IMR-90 (cell line): ENCODE measurements at regions not wholly inside any gene's neighbourhood (a gene's known extent, or its start where the extent isn't known, plus 50 kb on each side); places are given as distances from the start of the nearest gene placed in this dataset.

Experiments
- ATAC-seq: fragments of 200-7000 bp; cut with Tn5 transposase; 2 replicates; pipeline ENCODE4 v1.9.1; 2020; ENCODE audit warnings: low read depth, mild to moderate bottlenecking, moderate library complexity
- BruUV-seq: library from RNA; stranded (reverse); fragments of 400-500 nt; replicated peaks from 2 replicates; lab custom pipeline; 2021; lab: Mats Ljungman, UMichigan
- CTCF ChIA-PET: fragments of 300-600 bp; formaldehyde crosslinking; extraction: SDS; loops from one replicate; lab custom pipeline; 2021; ENCODE audit warnings: antibody characterized with exemption; lab: Yijun Ruan, JAX
- POLR2A ChIA-PET: fragments of 300-600 bp; sonication (Branson Sonifier 250); formaldehyde crosslinking; loops from one replicate; lab custom pipeline; 2022; ENCODE audit warnings: antibody characterized with exemption; ENCODE audit not compliant: unreplicated experiment; lab: Charles Lee
- DNase-seq: peaks from one replicate; pipeline ENCODE4 v3.0.0; 2013
- H2AFZ ChIP-seq: replicated peaks from 2 replicates; pipeline ENCODE3; 2013; ENCODE audit warnings: low read length, mild to moderate bottlenecking; ENCODE audit not compliant: poor library complexity
- H2AK5ac ChIP-seq: 2 replicates; pipeline ENCODE4 v1.6.1; 2013; ENCODE audit warnings: low read depth, low read length, inconsistent platforms
- H2AK9ac ChIP-seq: replicated peaks from 2 replicates; pipeline ENCODE3; 2013; ENCODE audit warnings: mild to moderate bottlenecking, low read depth, low read length, moderate library complexity; ENCODE audit not compliant: poor library complexity
- H2BK120ac ChIP-seq: 2 replicates; pipeline ENCODE4 v1.6.1; 2013; ENCODE audit warnings: low read depth, low read length, inconsistent platforms
- H2BK15ac ChIP-seq: 3 replicates; pipeline ENCODE4 v1.6.1; 2013; ENCODE audit warnings: low read depth, low read length, inconsistent platforms
- H2BK20ac ChIP-seq: 2 replicates; pipeline ENCODE4 v1.6.1; 2013; ENCODE audit warnings: low read depth, mild to moderate bottlenecking, inconsistent platforms, low read length, moderate library complexity
- H2BK5ac ChIP-seq: 2 replicates; pipeline ENCODE4 v1.6.1; 2013; ENCODE audit warnings: mild to moderate bottlenecking, low read depth, low read length, inconsistent platforms; ENCODE audit not compliant: poor library complexity, severe bottlenecking
- H3K14ac ChIP-seq: replicated peaks from 2 replicates; pipeline ENCODE4 v1.6.1; 2013; ENCODE audit warnings: low read depth, low read length, inconsistent platforms
- H3K18ac ChIP-seq: 2 replicates; pipeline ENCODE4 v1.6.1; 2013; ENCODE audit warnings: low read depth, low read length, control low read depth
- H3K23ac ChIP-seq: 2 replicates; pipeline ENCODE4 v1.6.1; 2013; ENCODE audit warnings: low read depth, low read length, inconsistent platforms
- H3K27ac ChIP-seq: 2 replicates; pipeline ENCODE4 v1.5.1; 2013; ENCODE audit warnings: mild to moderate bottlenecking, control low read depth, low read length; ENCODE audit not compliant: insufficient read depth
- H3K27me3 ChIP-seq: 2 replicates; pipeline ENCODE4 v1.6.1; 2013; ENCODE audit warnings: low read length; ENCODE audit not compliant: control insufficient read depth, insufficient read depth
- H3K36me3 ChIP-seq: 2 replicates; pipeline ENCODE4 v1.6.1; 2013; ENCODE audit warnings: low read length, mixed read lengths; ENCODE audit not compliant: control insufficient read depth, insufficient read depth
- H3K4ac ChIP-seq: 2 replicates; pipeline ENCODE4 v1.6.1; 2013; ENCODE audit warnings: low read depth, low read length, inconsistent platforms
- H3K4me1 ChIP-seq: 2 replicates; pipeline ENCODE4 v1.6.1; 2013; ENCODE audit warnings: low read length, mixed read lengths; ENCODE audit not compliant: control insufficient read depth, insufficient read depth
- H3K4me2 ChIP-seq: 2 replicates; pipeline ENCODE4 v1.6.1; 2013; ENCODE audit warnings: low read depth, mild to moderate bottlenecking, control low read depth, low read length, moderate library complexity
- H3K4me3 ChIP-seq: 2 replicates; pipeline ENCODE4 v1.5.1; 2013; ENCODE audit warnings: low read depth, mild to moderate bottlenecking, control low read depth, low read length, moderate library complexity; ENCODE audit not compliant: insufficient read depth
- H3K56ac ChIP-seq: 2 replicates; pipeline ENCODE4 v1.6.1; 2013; ENCODE audit warnings: low read length, inconsistent platforms; ENCODE audit not compliant: insufficient read depth; ENCODE audit errors: extremely low read depth
- H3K79me1 ChIP-seq, 2 experiments: 2 replicates each; pipeline ENCODE4 v1.6.1; 2013; ENCODE audit warnings: low read length in 2 of 2, inconsistent platforms in 1 of 2, low read depth in 1 of 2
- H3K9ac ChIP-seq: 2 replicates; pipeline ENCODE4 v1.6.1; 2013; ENCODE audit warnings: low read depth, low read length, control low read depth
- H3K9me1 ChIP-seq: 2 replicates; pipeline ENCODE4 v1.6.1; 2013; ENCODE audit warnings: low read length, inconsistent platforms; ENCODE audit not compliant: insufficient read depth
- H3K9me3 ChIP-seq: 2 replicates; pipeline ENCODE4 v1.6.1; 2013; ENCODE audit warnings: low read length; ENCODE audit not compliant: control insufficient read depth, insufficient read depth
- H4K20me1 ChIP-seq: 2 replicates; pipeline ENCODE4 v1.6.1; 2013; ENCODE audit warnings: low read length, inconsistent platforms; ENCODE audit not compliant: insufficient read depth
- H4K5ac ChIP-seq: 2 replicates; pipeline ENCODE4 v1.6.1; 2013; ENCODE audit warnings: mild to moderate bottlenecking, low read depth, low read length, control low read depth
- H4K8ac ChIP-seq, 2 experiments: 2 replicates each; pipeline ENCODE4 v1.6.1; 2013; ENCODE audit warnings: low read depth in 2 of 2, low read length in 2 of 2, control low read depth in 1 of 2, inconsistent platforms in 1 of 2
- H4K91ac ChIP-seq: 2 replicates; pipeline ENCODE4 v1.6.1; 2013; ENCODE audit warnings: low read depth, low read length, inconsistent platforms; ENCODE audit not compliant: insufficient read depth
- BHLHE40 ChIP-seq: fragments of 150-350 bp; IDR thresholded peaks from 2 replicates; pipeline ENCODE4 v1.6.1; 2016; ENCODE audit warnings: mild to moderate bottlenecking, low read depth, low read length
- CHD1 ChIP-seq: IDR thresholded peaks from 2 replicates; pipeline ENCODE4 v1.6.1; 2012; ENCODE audit warnings: low read depth, low read length, improper control_type of control experiment
- CTCF ChIP-seq: conservative IDR thresholded peaks from 2 replicates; pipeline ENCODE4 v1.5.1; 2012; ENCODE audit warnings: mild to moderate bottlenecking, low read depth, low read length, improper control_type of control experiment
- FOS ChIP-seq: fragments of 150-350 bp; IDR thresholded peaks from 2 replicates; pipeline ENCODE4 v1.6.1; 2016; ENCODE audit warnings: low read depth, low read length
- MAZ ChIP-seq: IDR thresholded peaks from 2 replicates; pipeline ENCODE4 v1.6.1; 2012; ENCODE audit warnings: low read depth, mild to moderate bottlenecking, low read length, improper control_type of control experiment, moderate library complexity, borderline replicate concordance
- MXI1 ChIP-seq: IDR thresholded peaks from 2 replicates; pipeline ENCODE4 v1.6.1; 2012; ENCODE audit warnings: low read depth, mild to moderate bottlenecking, low read length, moderate library complexity, borderline replicate concordance
- NFE2L2 ChIP-seq: fragments of 150-350 bp; IDR thresholded peaks from 2 replicates; pipeline ENCODE4 v1.6.1; 2016; ENCODE audit warnings: low read depth, mild to moderate bottlenecking, low read length
- POLR2A ChIP-seq: IDR thresholded peaks from 2 replicates; pipeline ENCODE4 v1.6.1; 2012; ENCODE audit warnings: mild to moderate bottlenecking, low read depth, low read length
- RCOR1 ChIP-seq: IDR thresholded peaks from 2 replicates; pipeline ENCODE4 v1.6.1; 2012; ENCODE audit warnings: mild to moderate bottlenecking, low read length, improper control_type of control experiment; ENCODE audit not compliant: insufficient replicate concordance
- RFX5 ChIP-seq: IDR thresholded peaks from 2 replicates; pipeline ENCODE4 v1.8.0; 2012; ENCODE audit warnings: low read depth, mild to moderate bottlenecking, low read length, moderate library complexity
- SMC3 ChIP-seq: fragments of 150-350 bp; IDR thresholded peaks from 2 replicates; pipeline ENCODE4 v1.6.1; 2016; ENCODE audit warnings: low read depth, mild to moderate bottlenecking, antibody characterized with exemption, low read length, moderate library complexity
- WGBS, 2 experiments: methylation state at CpG; one replicate each; pipeline versions ENCODE4 v1.1.5 to v1.1.7; 2013; ENCODE audit warnings: missing lambda C conversion rate in 2 of 2; ENCODE audit not compliant: insufficient read length in 1 of 2; ENCODE audit errors: extremely low coverage in 2 of 2; 5-methylcytosine and 5-hydroxymethylcytosine counted together
- dilution Hi-C: fragments of 300-500 bp; cut with HindIII; formaldehyde crosslinking; loops from one replicate; pipeline ENCODE4 v1.14.3; 2018; ENCODE audit warnings: low sequenced_read_pairs; ENCODE audit not compliant: unreplicated experiment
- in situ Hi-C: fragments of 300-500 bp; cut with MboI; formaldehyde crosslinking; loops from 3 replicates; pipeline ENCODE4 v1.14.3; 2019; ENCODE audit warnings: low sequenced_read_pairs, inconsistent platforms, mixed read lengths
- intact Hi-C: fragments of 100-400 bp; cut with micrococcal nuclease; formaldehyde crosslinking; loops from 2 replicates; pipeline ENCODE4 v1.10.0; 2022
- TF ChIP-seq, protein P1 (sequence below): fragments of 150-350 bp; IDR thresholded peaks from 2 replicates; pipeline ENCODE4 v1.6.1; 2016; ENCODE audit warnings: low read depth, mild to moderate bottlenecking, low read length, moderate library complexity, borderline replicate concordance
- TF ChIP-seq, protein P2 (sequence below): fragments of 150-350 bp; IDR thresholded peaks from 2 replicates; pipeline ENCODE4 v1.6.1; 2017; ENCODE audit warnings: mild to moderate bottlenecking, antibody characterized with exemption, low read length, low read depth

- H3K36me3 ChIP-seq, result no peaks in the 10 kb centered on the region
- in situ Hi-C loops (no loop called here), intact Hi-C loops (no loop called here), dilution Hi-C loops (no loop called here)
- H2AFZ ChIP-seq, result no peak overlapping the region
- H3K9me1 ChIP-seq, result no peaks in the 10 kb centered on the region
- H3K27me3 ChIP-seq, result no peaks in the 10 kb centered on the region
- H4K8ac ChIP-seq, result no peak overlapping the region
- ATAC-seq (no peak), DNase-seq (no peak)
- H2BK20ac ChIP-seq, result no peak overlapping the region
- H3K56ac ChIP-seq, result no peak overlapping the region
- no peaks in the 10 kb centered on the region for H4K20me1 ChIP-seq
- H3K4me2 ChIP-seq, result no peak overlapping the region
- H2AK9ac ChIP-seq, result no peak overlapping the region
- CTCF ChIA-PET, result no interaction called here
- no peaks in the 10 kb centered on the region for H3K79me1 ChIP-seq
- H4K5ac ChIP-seq, result no peak overlapping the region
- no peak overlapping the region for H3K27ac ChIP-seq
- H3K4me1 ChIP-seq, result no peaks in the 10 kb centered on the region
- TF ChIP-seq FOS, result no peak
- TF ChIP-seq RFX5, result no peak
- TF ChIP-seq SMC3, result no peak
- no peak for TF ChIP-seq MXI1
- TF ChIP-seq, protein P1, sequence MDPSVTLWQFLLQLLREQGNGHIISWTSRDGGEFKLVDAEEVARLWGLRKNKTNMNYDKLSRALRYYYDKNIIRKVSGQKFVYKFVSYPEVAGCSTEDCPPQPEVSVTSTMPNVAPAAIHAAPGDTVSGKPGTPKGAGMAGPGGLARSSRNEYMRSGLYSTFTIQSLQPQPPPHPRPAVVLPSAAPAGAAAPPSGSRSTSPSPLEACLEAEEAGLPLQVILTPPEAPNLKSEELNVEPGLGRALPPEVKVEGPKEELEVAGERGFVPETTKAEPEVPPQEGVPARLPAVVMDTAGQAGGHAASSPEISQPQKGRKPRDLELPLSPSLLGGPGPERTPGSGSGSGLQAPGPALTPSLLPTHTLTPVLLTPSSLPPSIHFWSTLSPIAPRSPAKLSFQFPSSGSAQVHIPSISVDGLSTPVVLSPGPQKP, result no peak
- TF ChIP-seq, protein P2, sequence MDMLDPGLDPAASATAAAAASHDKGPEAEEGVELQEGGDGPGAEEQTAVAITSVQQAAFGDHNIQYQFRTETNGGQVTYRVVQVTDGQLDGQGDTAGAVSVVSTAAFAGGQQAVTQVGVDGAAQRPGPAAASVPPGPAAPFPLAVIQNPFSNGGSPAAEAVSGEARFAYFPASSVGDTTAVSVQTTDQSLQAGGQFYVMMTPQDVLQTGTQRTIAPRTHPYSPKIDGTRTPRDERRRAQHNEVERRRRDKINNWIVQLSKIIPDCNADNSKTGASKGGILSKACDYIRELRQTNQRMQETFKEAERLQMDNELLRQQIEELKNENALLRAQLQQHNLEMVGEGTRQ, result no peak
- TF ChIP-seq RCOR1, result no peak
- TF ChIP-seq POLR2A, result no peak
- no peak for TF ChIP-seq CTCF
- TF ChIP-seq MAZ, result no peak
- no peak for TF ChIP-seq BHLHE40
- no peak for TF ChIP-seq NFE2L2
- TF ChIP-seq CHD1, result no peak
- no peak overlapping the region for H3K14ac ChIP-seq
- WGBS, 2 experiments, result no CpG with 5 or more reads among the region's 1 CpG
- no peaks in the 10 kb centered on the region for H3K9me3 ChIP-seq
- H3K4ac ChIP-seq, result no peak overlapping the region
- no TSS peak for BruUV-seq
- no peak overlapping the region for H3K23ac ChIP-seq
- no peak overlapping the region for H3K4me3 ChIP-seq
- H3K18ac ChIP-seq, result no peak overlapping the region
- H2BK5ac ChIP-seq, result no peak overlapping the region
- POLR2A ChIA-PET, result no interaction called here
- H2BK15ac ChIP-seq, result no peak overlapping the region
- H4K91ac ChIP-seq, result no peak overlapping the region
- no peak overlapping the region for H3K9ac ChIP-seq
- H2AK5ac ChIP-seq, result no peak overlapping the region
- H2BK120ac ChIP-seq, result no peak overlapping the region
These were observed 79.0 kb upstream of the TMEM252 start for GRCh38 chr9:68619636-68620035.
